Aorta (tissue), 5 donors: ENCODE measurements at regions not wholly inside any gene's neighbourhood (a gene's known extent, or its start where the extent isn't known, plus 50 kb on each side); places are given as distances from the start of the nearest gene placed in this dataset.
"Not testable (repeated sequence)": the region's sequence is repeated elsewhere in the genome, so short reads cannot be mapped to it uniquely, and the experiment has no call there.

Experiments used
- ATAC-seq: fragments of 200-7000 bp; cut with Tn5 transposase; one replicate; pipeline ENCODE4 v1.9.1; 2022; ENCODE audit warnings: moderate library complexity; ENCODE audit not compliant: low FRiP score
- DNase-seq, 2 donors: peaks; one replicate each; pipeline ENCODE4 v3.0.0-alpha.2; 2020
- H3K27ac ChIP-seq, 2 donors: one replicate each; pipeline ENCODE4 v1.5.1; 2013; ENCODE audit warnings: low read length in 2 of 2, mild to moderate bottlenecking in 2 of 2, moderate library complexity in 2 of 2, control low read depth in 1 of 2, inconsistent platforms in 1 of 2, low read depth in 1 of 2
- H3K27me3 ChIP-seq, 2 donors: one replicate each; pipeline ENCODE4 v1.6.1; 2013; ENCODE audit warnings: control low read depth in 1 of 2, low read length in 1 of 2, mild to moderate bottlenecking in 1 of 2, moderate library complexity in 1 of 2; ENCODE audit not compliant: insufficient read depth in 2 of 2, control insufficient read depth in 1 of 2
- H3K36me3 ChIP-seq, 2 donors: one replicate each; pipeline ENCODE4 v1.6.1; 2013; ENCODE audit warnings: control low read depth in 1 of 2, low read length in 1 of 2, mild to moderate bottlenecking in 1 of 2; ENCODE audit not compliant: insufficient read depth in 2 of 2, control insufficient read depth in 1 of 2
- H3K4me1 ChIP-seq, 2 donors: one replicate each; pipeline ENCODE4 v1.6.1; 2013; ENCODE audit warnings: low read length in 2 of 2, control low read depth in 1 of 2, mild to moderate bottlenecking in 1 of 2, moderate library complexity in 1 of 2; ENCODE audit not compliant: insufficient read depth in 2 of 2, control insufficient read depth in 1 of 2
- H3K4me3 ChIP-seq, 2 donors: one replicate each; pipeline ENCODE4 v1.5.1; 2013; ENCODE audit warnings: low read length in 2 of 2, control low read depth in 1 of 2, mild to moderate bottlenecking in 1 of 2
- H3K9me3 ChIP-seq: one replicate; pipeline ENCODE4 v1.6.1; 2013; ENCODE audit warnings: mild to moderate bottlenecking, low read length; ENCODE audit not compliant: control insufficient read depth
- WGBS, 2 donors: extraction: QIAGEN DNeasy Blood & Tissue Kit; methylation state at CpG; one replicate each; pipeline ENCODE4 v1.1.7; 2013; 5-methylcytosine and 5-hydroxymethylcytosine counted together
- intact Hi-C, 2 donors: fragments of 100-400 bp; cut with DNase I; formaldehyde crosslinking; loops; one replicate each; pipeline versions ENCODE4 v1.14.2 to v1.15.0; 2022
- donor health status: healthy with polysubstance abuse.
- donor health status: Bipolar disorder and iron deficiency.
- donor health status: DM: no; HTN: no; CAD: no.
- donor health status: DM: no; HTN: no; CAD: no.
- donor health status: DM: yes; HTN: yes; CAD: no.

- ATAC-seq, H3K4me1 ChIP-seq, H3K27ac ChIP-seq, intact Hi-C loops, H3K4me3 ChIP-seq, H3K27me3 ChIP-seq, DNase-seq, H3K36me3 ChIP-seq, H3K9me3 ChIP-seq: not testable (repeated sequence)
- WGBS, 2 donors, result 87 to 93% methylated on average over 7 of the region's 7 CpGs
Observed at GRCh38 chr1:72428276-72428675, 145.9 kb upstream of the NEGR1 start.

GRCh38 chr1:72419229-72419628 lies 136.9 kb upstream of the NEGR1 start:
- DNase-seq, result no peak
- Histone ChIP-seq H3K27ac (no peak overlapping the region), H3K27me3 (no peaks in the 10 kb centered on the region), H3K36me3 (no peaks in the 10 kb centered on the region), H3K9me3 (no peaks in the 10 kb centered on the region), H3K4me3 (no peak overlapping the region), H3K4me1 (no peaks in the 10 kb centered on the region)
- intact Hi-C loops, result no loop called here
- ATAC-seq, result no peak
- 96 to 97% methylated on average over 18 of the region's 18 CpGs for WGBS, 2 donors

GRCh38 chr1:72412286-72412685 lies 129.9 kb upstream of the NEGR1 start:
- Histone ChIP-seq H3K36me3 (no peaks in the 10 kb centered on the region), H3K4me1 (no peaks in the 10 kb centered on the region), H3K27me3 (no peaks in the 10 kb centered on the region), H3K4me3 (no peak overlapping the region), H3K9me3 (no peaks in the 10 kb centered on the region), H3K27ac (no peak overlapping the region)
- no peak for ATAC-seq
- no peak for DNase-seq
- intact Hi-C loops, result no loop called here

GRCh38 chr1:72399807-72400206 lies 117.5 kb upstream of the NEGR1 start:
- Histone ChIP-seq H3K36me3 (no peaks in the 10 kb centered on the region), H3K4me3 (no peak overlapping the region), H3K4me1 (no peaks in the 10 kb centered on the region), H3K27ac (no peak overlapping the region), H3K9me3 (no peaks in the 10 kb centered on the region), H3K27me3 (no peaks in the 10 kb centered on the region)
- 97 to 99% methylated on average over 2 of the region's 2 CpGs for WGBS, 2 donors
- no peak for DNase-seq
- no peak for ATAC-seq
- intact Hi-C loops, result no loop called here

DNA sequence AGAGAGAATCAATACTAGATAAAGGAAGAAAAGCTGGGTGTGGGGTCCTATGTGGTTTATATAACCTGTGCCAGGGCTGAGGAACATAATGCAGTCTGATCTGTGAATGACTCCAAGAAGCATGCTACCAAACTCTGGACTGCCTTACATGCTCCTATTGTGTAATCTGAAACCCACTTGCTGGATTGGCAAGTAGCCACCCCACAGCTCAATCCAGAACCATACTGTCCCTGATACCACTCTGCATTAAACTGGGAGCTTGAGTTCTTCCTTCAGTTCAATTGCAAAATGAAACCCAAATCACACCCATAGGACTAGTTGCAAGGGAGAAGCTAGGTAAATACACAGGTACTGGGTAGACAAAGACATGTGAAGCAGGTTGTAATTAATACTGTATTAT lies 115.4 kb upstream of the NEGR1 start:
- no peak overlapping the region for H3K27ac ChIP-seq
- H3K27me3 ChIP-seq, result no peaks in the 10 kb centered on the region
- no peaks in the 10 kb centered on the region for H3K36me3 ChIP-seq
- no peak for ATAC-seq
- H3K9me3 ChIP-seq, result no peaks in the 10 kb centered on the region
- intact Hi-C loops, result no loop called here
- no peaks in the 10 kb centered on the region for H3K4me1 ChIP-seq
- no peak for DNase-seq
- no peak overlapping the region for H3K4me3 ChIP-seq

- no peak for ATAC-seq
- H3K36me3 ChIP-seq, result no peaks in the 10 kb centered on the region
- no peaks in the 10 kb centered on the region for H3K27me3 ChIP-seq
- H3K4me1 ChIP-seq, result no peaks in the 10 kb centered on the region
- DNase-seq, result no peak
- intact Hi-C loops, result no loop called here
- 33 to 39% methylated on average over 3 of the region's 3 CpGs for WGBS, 2 donors
- H3K4me3 ChIP-seq, result no peak overlapping the region
- H3K27ac ChIP-seq, result no peak overlapping the region
- H3K9me3 ChIP-seq, result no peaks in the 10 kb centered on the region
Observed at GRCh38 chr1:72394457-72394856, 112.1 kb upstream of the NEGR1 start.

DNA sequence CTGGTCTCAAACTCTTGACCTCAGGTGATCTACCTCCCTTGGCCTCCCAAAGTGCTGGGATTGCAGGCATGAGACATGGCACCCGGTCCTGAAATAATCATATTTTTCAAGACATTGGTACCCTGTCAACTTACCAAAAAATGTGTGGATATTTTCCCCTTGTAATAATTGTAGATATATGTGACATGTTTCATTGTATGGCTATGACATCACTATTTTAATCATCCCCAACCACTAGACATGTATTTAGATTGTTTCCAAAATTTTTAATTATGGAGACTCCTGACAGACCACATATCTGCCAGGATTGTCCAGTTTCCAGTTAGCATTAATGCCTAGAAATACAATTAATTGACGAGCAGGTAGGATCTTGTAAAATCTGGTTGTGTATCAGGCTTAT lies 96.7 kb upstream of the NEGR1 start:
- no peak overlapping the region for H3K4me3 ChIP-seq
- no peak for ATAC-seq
- no peaks in the 10 kb centered on the region for H3K27me3 ChIP-seq
- no peak overlapping the region for H3K27ac ChIP-seq
- WGBS, 2 donors, result 89 to 90% methylated on average over 2 of the region's 2 CpGs
- intact Hi-C loops, result no loop called here
- H3K9me3 ChIP-seq, result no peaks in the 10 kb centered on the region
- no peak for DNase-seq
- no peaks in the 10 kb centered on the region for H3K36me3 ChIP-seq
- H3K4me1 ChIP-seq, result no peaks in the 10 kb centered on the region

- H3K4me3 ChIP-seq, result no peak overlapping the region
- DNase-seq (no peak), ATAC-seq (no peak)
- no peaks in the 10 kb centered on the region for H3K4me1 ChIP-seq
- H3K27me3 ChIP-seq, result no peaks in the 10 kb centered on the region
- H3K36me3 ChIP-seq, result no peaks in the 10 kb centered on the region
- intact Hi-C loops, result no loop called here
- no peaks in the 10 kb centered on the region for H3K9me3 ChIP-seq
- no peak overlapping the region for H3K27ac ChIP-seq
Observed at GRCh38 chr1:72375226-72375625, 92.9 kb upstream of the NEGR1 start.

GRCh38 chr1:72371259-72372035 lies 89.1 kb upstream of the NEGR1 start:
- ATAC-seq (no peak), DNase-seq (no peak)
- H3K27me3 ChIP-seq, result no peaks in the 10 kb centered on the region
- 65 to 78% methylated on average over 3 of the region's 3 CpGs for WGBS, 2 donors
- intact Hi-C loops, result no loop called here
- H3K36me3 ChIP-seq, result no peaks in the 10 kb centered on the region
- no peaks in the 10 kb centered on the region for H3K9me3 ChIP-seq
- H3K4me1 ChIP-seq, result no peaks in the 10 kb centered on the region
- no peak overlapping the region for H3K27ac ChIP-seq
- H3K4me3 ChIP-seq, result no peak overlapping the region
